ENCODE measurements at regions not wholly inside any gene's neighbourhood (a gene's known extent, or its start where the extent isn't known, plus 50 kb on each side); places are given as distances from the start of the nearest gene placed in this dataset.

GRCh38 chr11:116384876-116385275 is 387.9 kb downstream of the BUD13 start:
- no peak overlapping the region for H3K27ac ChIP-seq
- no peaks in the 10 kb centered on the region for H3K4me1 ChIP-seq
- 57 to 87% methylated on average over 1 to 4 of the region's 4 CpGs for WGBS, 2 donors
- H3K9me3 ChIP-seq: no peaks in the 10 kb centered on the region
- no peak overlapping the region for H3K4me3 ChIP-seq
- ATAC-seq (no peak), DNase-seq (no peak)
- intact Hi-C loops (cut with DNase I): no loop called here
- no peaks in the 10 kb centered on the region for H3K36me3 ChIP-seq (replicated peaks in 1 of 2; ENCODE audit: insufficient read depth in 1 of 2, low read depth in 2 of 2)
- TF ChIP-seq CTCF (IDR thresholded peaks at IDR 0.05) (no peak), POLR2A (IDR thresholded peaks at IDR 0.05) (no peak)
- H3K27me3 ChIP-seq: no peaks in the 10 kb centered on the region

GRCh38 chr11:116384407-116384806 is 388.4 kb downstream of the BUD13 start:
- Histone ChIP-seq H3K4me1 (no peaks in the 10 kb centered on the region), H3K9me3 (no peaks in the 10 kb centered on the region), H3K27ac (no peak overlapping the region), H3K27me3 (no peaks in the 10 kb centered on the region), H3K4me3 (no peak overlapping the region), H3K36me3 (replicated peaks in 1 of 2; ENCODE audit: insufficient read depth in 1 of 2, low read depth in 2 of 2) (no peaks in the 10 kb centered on the region)
- ATAC-seq (no peak), DNase-seq (no peak)
- intact Hi-C loops (cut with DNase I): no loop called here
- WGBS, 2 donors: 61 to 76% methylated on average over 5 of the region's 5 CpGs
- TF ChIP-seq CTCF (IDR thresholded peaks at IDR 0.05) (no peak), POLR2A (IDR thresholded peaks at IDR 0.05) (no peak)

GRCh38 chr11:116379185-116379828 is 393.5 kb downstream of the BUD13 start:
- no peak overlapping the region for H3K4me3 ChIP-seq
- no peak overlapping the region for H3K27ac ChIP-seq
- no peak for ATAC-seq
- 34 to 39% methylated on average over 7 of the region's 7 CpGs for WGBS, 2 donors
- H3K27me3 ChIP-seq: no peaks in the 10 kb centered on the region
- intact Hi-C loops (cut with DNase I): no loop called here
- no peaks in the 10 kb centered on the region for H3K36me3 ChIP-seq (replicated peaks in 1 of 2; ENCODE audit: insufficient read depth in 1 of 2, low read depth in 2 of 2)
- TF ChIP-seq POLR2A (IDR thresholded peaks at IDR 0.05): no peak
- no peak for TF ChIP-seq CTCF (IDR thresholded peaks at IDR 0.05)
- H3K9me3 ChIP-seq: no peaks in the 10 kb centered on the region
- peak; percentile 12 to 50 (median 25) for DNase-seq
- H3K4me1 ChIP-seq: no peaks in the 10 kb centered on the region

GRCh38 chr11:116376547-116376946 is 396.2 kb downstream of the BUD13 start:
- Histone ChIP-seq H3K9me3 (no peaks in the 10 kb centered on the region), H3K4me3 (no peak overlapping the region), H3K4me1 (no peaks in the 10 kb centered on the region), H3K27me3 (no peaks in the 10 kb centered on the region), H3K36me3 (replicated peaks in 1 of 2; ENCODE audit: insufficient read depth in 1 of 2, low read depth in 2 of 2) (no peaks in the 10 kb centered on the region), H3K27ac (no peak overlapping the region)
- TF ChIP-seq CTCF (IDR thresholded peaks at IDR 0.05) (no peak), POLR2A (IDR thresholded peaks at IDR 0.05) (no peak)
- DNase-seq (no peak), ATAC-seq (no peak)
- intact Hi-C loops (cut with DNase I): no loop called here
- WGBS, 2 donors: 40 to 55% methylated on average over 1 of the region's 1 CpG

- H3K27me3 ChIP-seq: no peaks in the 10 kb centered on the region
- intact Hi-C loops (cut with DNase I): no loop called here
- WGBS, 2 donors: 81 to 86% methylated on average over 1 of the region's 1 CpG
Measured at GRCh38 chr11:116376054-116376453, 396.7 kb downstream of the BUD13 start.

More at GRCh38 chr11:116376054-116376453, 396.7 kb downstream of the BUD13 start:
- ATAC-seq (no peak), DNase-seq (no peak)
- no peak for TF ChIP-seq CTCF (IDR thresholded peaks at IDR 0.05)
- no peak for TF ChIP-seq POLR2A (IDR thresholded peaks at IDR 0.05)
- no peak overlapping the region for H3K27ac ChIP-seq
- H3K9me3 ChIP-seq: no peaks in the 10 kb centered on the region
- H3K4me3 ChIP-seq: no peak overlapping the region
- H3K4me1 ChIP-seq: no peaks in the 10 kb centered on the region
- no peaks in the 10 kb centered on the region for H3K36me3 ChIP-seq (replicated peaks in 1 of 2; ENCODE audit: insufficient read depth in 1 of 2, low read depth in 2 of 2)
